ENCODE measurements at regions not wholly inside any gene's neighbourhood (a gene's known extent, or its start where the extent isn't known, plus 50 kb on each side); places are given as distances from the start of the nearest gene placed in this dataset.

DNA sequence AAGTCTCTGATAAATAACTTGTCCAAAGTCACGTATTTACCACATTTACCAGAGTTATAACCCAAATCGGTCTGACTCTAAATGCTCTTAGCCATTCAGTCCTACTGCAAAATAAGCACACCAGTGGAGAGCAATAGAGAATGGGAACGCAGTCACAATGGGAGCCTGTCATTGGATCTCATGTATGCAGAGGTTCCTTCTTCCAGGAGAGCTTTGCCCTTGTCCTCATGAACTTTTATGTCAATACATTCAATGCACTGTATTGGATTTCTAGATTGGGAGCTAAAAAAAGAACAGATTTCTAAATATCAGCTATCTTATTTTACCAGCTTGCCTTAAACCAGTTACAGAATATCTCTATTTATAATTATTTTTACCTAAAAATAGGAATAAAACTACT is 149.1 kb upstream of the CXXC4 start:
- TF ChIP-seq EZH2 (IDR thresholded peaks at IDR 0.05; ENCODE audit: low read depth, unreplicated experiment) (no peak), STAT1 (IDR thresholded peaks at IDR 0.05; ENCODE audit: unreplicated experiment) (no peak), EZH2phosphoT487 (IDR thresholded peaks at IDR 0.05; ENCODE audit: unreplicated experiment) (no peak), CREB1 (CRISPR knock-in tag; IDR thresholded peaks at IDR 0.05; ENCODE audit: low read depth) (no peak), POLR2AphosphoS5 (IDR thresholded peaks at IDR 0.05; ENCODE audit: low read depth) (no peak), JUNB (IDR thresholded peaks at IDR 0.05; ENCODE audit: unreplicated experiment) (no peak), ZNF114 (CRISPR knock-in tag; IDR thresholded peaks at IDR 0.05) (no peak), ZNF331 (CRISPR knock-in tag; IDR thresholded peaks at IDR 0.05; ENCODE audit: low read depth) (no peak)
- TF ChIP-seq, protein P1, sequence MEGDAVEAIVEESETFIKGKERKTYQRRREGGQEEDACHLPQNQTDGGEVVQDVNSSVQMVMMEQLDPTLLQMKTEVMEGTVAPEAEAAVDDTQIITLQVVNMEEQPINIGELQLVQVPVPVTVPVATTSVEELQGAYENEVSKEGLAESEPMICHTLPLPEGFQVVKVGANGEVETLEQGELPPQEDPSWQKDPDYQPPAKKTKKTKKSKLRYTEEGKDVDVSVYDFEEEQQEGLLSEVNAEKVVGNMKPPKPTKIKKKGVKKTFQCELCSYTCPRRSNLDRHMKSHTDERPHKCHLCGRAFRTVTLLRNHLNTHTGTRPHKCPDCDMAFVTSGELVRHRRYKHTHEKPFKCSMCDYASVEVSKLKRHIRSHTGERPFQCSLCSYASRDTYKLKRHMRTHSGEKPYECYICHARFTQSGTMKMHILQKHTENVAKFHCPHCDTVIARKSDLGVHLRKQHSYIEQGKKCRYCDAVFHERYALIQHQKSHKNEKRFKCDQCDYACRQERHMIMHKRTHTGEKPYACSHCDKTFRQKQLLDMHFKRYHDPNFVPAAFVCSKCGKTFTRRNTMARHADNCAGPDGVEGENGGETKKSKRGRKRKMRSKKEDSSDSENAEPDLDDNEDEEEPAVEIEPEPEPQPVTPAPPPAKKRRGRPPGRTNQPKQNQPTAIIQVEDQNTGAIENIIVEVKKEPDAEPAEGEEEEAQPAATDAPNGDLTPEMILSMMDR (conservative IDR thresholded peaks at IDR 0.05; ENCODE audit: low read depth in 2 of 2) = no peak
- TF ChIP-seq, protein P2, sequence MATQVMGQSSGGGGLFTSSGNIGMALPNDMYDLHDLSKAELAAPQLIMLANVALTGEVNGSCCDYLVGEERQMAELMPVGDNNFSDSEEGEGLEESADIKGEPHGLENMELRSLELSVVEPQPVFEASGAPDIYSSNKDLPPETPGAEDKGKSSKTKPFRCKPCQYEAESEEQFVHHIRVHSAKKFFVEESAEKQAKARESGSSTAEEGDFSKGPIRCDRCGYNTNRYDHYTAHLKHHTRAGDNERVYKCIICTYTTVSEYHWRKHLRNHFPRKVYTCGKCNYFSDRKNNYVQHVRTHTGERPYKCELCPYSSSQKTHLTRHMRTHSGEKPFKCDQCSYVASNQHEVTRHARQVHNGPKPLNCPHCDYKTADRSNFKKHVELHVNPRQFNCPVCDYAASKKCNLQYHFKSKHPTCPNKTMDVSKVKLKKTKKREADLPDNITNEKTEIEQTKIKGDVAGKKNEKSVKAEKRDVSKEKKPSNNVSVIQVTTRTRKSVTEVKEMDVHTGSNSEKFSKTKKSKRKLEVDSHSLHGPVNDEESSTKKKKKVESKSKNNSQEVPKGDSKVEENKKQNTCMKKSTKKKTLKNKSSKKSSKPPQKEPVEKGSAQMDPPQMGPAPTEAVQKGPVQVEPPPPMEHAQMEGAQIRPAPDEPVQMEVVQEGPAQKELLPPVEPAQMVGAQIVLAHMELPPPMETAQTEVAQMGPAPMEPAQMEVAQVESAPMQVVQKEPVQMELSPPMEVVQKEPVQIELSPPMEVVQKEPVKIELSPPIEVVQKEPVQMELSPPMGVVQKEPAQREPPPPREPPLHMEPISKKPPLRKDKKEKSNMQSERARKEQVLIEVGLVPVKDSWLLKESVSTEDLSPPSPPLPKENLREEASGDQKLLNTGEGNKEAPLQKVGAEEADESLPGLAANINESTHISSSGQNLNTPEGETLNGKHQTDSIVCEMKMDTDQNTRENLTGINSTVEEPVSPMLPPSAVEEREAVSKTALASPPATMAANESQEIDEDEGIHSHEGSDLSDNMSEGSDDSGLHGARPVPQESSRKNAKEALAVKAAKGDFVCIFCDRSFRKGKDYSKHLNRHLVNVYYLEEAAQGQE (IDR thresholded peaks at IDR 0.05; ENCODE audit: unreplicated experiment) = no peak
- TF ChIP-seq, protein P3, sequence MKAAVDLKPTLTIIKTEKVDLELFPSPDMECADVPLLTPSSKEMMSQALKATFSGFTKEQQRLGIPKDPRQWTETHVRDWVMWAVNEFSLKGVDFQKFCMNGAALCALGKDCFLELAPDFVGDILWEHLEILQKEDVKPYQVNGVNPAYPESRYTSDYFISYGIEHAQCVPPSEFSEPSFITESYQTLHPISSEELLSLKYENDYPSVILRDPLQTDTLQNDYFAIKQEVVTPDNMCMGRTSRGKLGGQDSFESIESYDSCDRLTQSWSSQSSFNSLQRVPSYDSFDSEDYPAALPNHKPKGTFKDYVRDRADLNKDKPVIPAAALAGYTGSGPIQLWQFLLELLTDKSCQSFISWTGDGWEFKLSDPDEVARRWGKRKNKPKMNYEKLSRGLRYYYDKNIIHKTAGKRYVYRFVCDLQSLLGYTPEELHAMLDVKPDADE (IDR thresholded peaks at IDR 0.05) = no peak
- TF ChIP-seq, protein P4, sequence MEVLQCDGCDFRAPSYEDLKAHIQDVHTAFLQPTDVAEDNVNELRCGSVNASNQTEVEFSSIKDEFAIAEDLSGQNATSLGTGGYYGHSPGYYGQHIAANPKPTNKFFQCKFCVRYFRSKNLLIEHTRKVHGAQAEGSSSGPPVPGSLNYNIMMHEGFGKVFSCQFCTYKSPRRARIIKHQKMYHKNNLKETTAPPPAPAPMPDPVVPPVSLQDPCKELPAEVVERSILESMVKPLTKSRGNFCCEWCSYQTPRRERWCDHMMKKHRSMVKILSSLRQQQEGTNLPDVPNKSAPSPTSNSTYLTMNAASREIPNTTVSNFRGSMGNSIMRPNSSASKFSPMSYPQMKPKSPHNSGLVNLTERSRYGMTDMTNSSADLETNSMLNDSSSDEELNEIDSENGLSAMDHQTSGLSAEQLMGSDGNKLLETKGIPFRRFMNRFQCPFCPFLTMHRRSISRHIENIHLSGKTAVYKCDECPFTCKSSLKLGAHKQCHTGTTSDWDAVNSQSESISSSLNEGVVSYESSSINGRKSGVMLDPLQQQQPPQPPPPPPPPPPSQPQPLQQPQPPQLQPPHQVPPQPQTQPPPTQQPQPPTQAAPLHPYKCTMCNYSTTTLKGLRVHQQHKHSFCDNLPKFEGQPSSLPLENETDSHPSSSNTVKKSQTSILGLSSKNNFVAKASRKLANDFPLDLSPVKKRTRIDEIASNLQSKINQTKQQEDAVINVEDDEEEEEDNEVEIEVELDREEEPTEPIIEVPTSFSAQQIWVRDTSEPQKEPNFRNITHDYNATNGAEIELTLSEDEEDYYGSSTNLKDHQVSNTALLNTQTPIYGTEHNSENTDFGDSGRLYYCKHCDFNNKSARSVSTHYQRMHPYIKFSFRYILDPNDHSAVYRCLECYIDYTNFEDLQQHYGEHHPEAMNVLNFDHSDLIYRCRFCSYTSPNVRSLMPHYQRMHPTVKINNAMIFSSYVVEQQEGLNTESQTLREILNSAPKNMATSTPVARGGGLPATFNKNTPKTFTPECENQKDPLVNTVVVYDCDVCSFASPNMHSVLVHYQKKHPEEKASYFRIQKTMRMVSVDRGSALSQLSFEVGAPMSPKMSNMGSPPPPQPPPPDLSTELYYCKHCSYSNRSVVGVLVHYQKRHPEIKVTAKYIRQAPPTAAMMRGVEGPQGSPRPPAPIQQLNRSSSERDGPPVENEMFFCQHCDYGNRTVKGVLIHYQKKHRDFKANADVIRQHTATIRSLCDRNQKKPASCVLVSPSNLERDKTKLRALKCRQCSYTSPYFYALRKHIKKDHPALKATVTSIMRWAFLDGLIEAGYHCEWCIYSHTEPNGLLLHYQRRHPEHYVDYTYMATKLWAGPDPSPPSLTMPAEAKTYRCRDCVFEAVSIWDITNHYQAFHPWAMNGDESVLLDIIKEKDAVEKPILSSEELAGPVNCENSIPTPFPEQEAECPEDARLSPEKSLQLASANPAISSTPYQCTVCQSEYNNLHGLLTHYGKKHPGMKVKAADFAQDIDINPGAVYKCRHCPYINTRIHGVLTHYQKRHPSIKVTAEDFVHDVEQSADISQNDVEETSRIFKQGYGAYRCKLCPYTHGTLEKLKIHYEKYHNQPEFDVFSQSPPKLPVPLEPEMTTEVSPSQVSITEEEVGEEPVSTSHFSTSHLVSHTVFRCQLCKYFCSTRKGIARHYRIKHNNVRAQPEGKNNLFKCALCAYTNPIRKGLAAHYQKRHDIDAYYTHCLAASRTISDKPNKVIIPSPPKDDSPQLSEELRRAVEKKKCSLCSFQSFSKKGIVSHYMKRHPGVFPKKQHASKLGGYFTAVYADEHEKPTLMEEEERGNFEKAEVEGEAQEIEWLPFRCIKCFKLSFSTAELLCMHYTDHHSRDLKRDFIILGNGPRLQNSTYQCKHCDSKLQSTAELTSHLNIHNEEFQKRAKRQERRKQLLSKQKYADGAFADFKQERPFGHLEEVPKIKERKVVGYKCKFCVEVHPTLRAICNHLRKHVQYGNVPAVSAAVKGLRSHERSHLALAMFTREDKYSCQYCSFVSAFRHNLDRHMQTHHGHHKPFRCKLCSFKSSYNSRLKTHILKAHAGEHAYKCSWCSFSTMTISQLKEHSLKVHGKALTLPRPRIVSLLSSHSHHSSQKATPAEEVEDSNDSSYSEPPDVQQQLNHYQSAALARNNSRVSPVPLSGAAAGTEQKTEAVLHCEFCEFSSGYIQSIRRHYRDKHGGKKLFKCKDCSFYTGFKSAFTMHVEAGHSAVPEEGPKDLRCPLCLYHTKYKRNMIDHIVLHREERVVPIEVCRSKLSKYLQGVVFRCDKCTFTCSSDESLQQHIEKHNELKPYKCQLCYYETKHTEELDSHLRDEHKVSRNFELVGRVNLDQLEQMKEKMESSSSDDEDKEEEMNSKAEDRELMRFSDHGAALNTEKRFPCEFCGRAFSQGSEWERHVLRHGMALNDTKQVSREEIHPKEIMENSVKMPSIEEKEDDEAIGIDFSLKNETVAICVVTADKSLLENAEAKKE (CRISPR knock-in tag; IDR thresholded peaks at IDR 0.05) = no peak
